DOHH2 (cell line): ENCODE measurements at regions not wholly inside any gene's neighbourhood (a gene's known extent, or its start where the extent isn't known, plus 50 kb on each side); places are given as distances from the start of the nearest gene placed in this dataset.

Experiments
- H3F3A ChIP-seq: fragments of 200-600 bp; sonication (generic), shearing (Covaris generic); 2 replicates; pipeline ENCODE4 v1.6.0; 2016; ENCODE audit warnings: antibody characterized with exemption, mild to moderate bottlenecking; ENCODE audit not compliant: control insufficient read depth, insufficient read depth
- H3K27ac ChIP-seq: fragments of 200-600 bp; sonication (generic); 2 replicates; pipeline ENCODE4 v1.5.1; 2014; ENCODE audit warnings: low read depth, mild to moderate bottlenecking, low read length, moderate library complexity
- H3K27me3 ChIP-seq: fragments of 200-600 bp; sonication (generic); 2 replicates; pipeline ENCODE4 v1.6.1; 2014; ENCODE audit warnings: mild to moderate bottlenecking, low read length, mixed read lengths; ENCODE audit not compliant: control insufficient read depth
- H3K36me3 ChIP-seq: fragments of 200-600 bp; sonication (generic); 2 replicates; pipeline ENCODE4 v1.6.1; 2014; ENCODE audit warnings: mild to moderate bottlenecking, low read length, moderate library complexity, mixed read lengths; ENCODE audit not compliant: control insufficient read depth
- H3K4me1 ChIP-seq: fragments of 200-600 bp; sonication (generic); 2 replicates; pipeline ENCODE4 v1.6.1; 2014; ENCODE audit warnings: mild to moderate bottlenecking, low read length, mixed read lengths; ENCODE audit not compliant: control insufficient read depth
- H3K4me2 ChIP-seq: fragments of 200-600 bp; sonication (generic); 2 replicates; pipeline ENCODE4 v1.6.0; 2014; ENCODE audit warnings: mild to moderate bottlenecking, low read length, moderate library complexity
- H3K4me3 ChIP-seq: fragments of 200-600 bp; sonication (generic); 2 replicates; pipeline ENCODE4 v1.5.1; 2014; ENCODE audit warnings: mild to moderate bottlenecking, low read length, mixed read lengths
- H3K79me2 ChIP-seq: fragments of 200-600 bp; sonication (generic); 2 replicates; pipeline ENCODE4 v1.6.1; 2014; ENCODE audit warnings: mild to moderate bottlenecking, low read length, mixed read lengths; ENCODE audit not compliant: control insufficient read depth
- H3K9me2 ChIP-seq: fragments of 200-600 bp; sonication (generic); replicated peaks from 2 replicates; pipeline ENCODE4 v1.6.1; 2014; ENCODE audit warnings: mild to moderate bottlenecking, low read length, mixed read lengths; ENCODE audit not compliant: control insufficient read depth
- H3K9me3 ChIP-seq: fragments of 200-600 bp; sonication (generic); 2 replicates; pipeline ENCODE4 v1.6.1; 2014; ENCODE audit warnings: antibody characterized with exemption, low read length, mixed read lengths; ENCODE audit not compliant: control insufficient read depth, insufficient read depth
- H4K20me1 ChIP-seq: fragments of 200-600 bp; sonication (generic); 2 replicates; pipeline ENCODE4 v1.6.0; 2014; ENCODE audit warnings: low read depth, mild to moderate bottlenecking, antibody characterized with exemption, low read length, moderate library complexity; ENCODE audit not compliant: control insufficient read depth, insufficient read depth
- EZH2phosphoT487 ChIP-seq: fragments of 200-600 bp; sonication (generic); IDR thresholded peaks from 2 replicates; pipeline ENCODE4 v1.6.1; 2017; ENCODE audit warnings: borderline replicate concordance, mild to moderate bottlenecking, antibody characterized with exemption, low read length, moderate library complexity, mixed read lengths
- TF ChIP-seq, protein P1 (sequence below): fragments of 200-600 bp; sonication (generic); IDR thresholded peaks from one replicate; pipeline ENCODE4 v1.5.1; 2014; ENCODE audit warnings: antibody characterized with exemption, mild to moderate bottlenecking, low read depth, low read length; ENCODE audit not compliant: poor library complexity, severe bottlenecking

DNA sequence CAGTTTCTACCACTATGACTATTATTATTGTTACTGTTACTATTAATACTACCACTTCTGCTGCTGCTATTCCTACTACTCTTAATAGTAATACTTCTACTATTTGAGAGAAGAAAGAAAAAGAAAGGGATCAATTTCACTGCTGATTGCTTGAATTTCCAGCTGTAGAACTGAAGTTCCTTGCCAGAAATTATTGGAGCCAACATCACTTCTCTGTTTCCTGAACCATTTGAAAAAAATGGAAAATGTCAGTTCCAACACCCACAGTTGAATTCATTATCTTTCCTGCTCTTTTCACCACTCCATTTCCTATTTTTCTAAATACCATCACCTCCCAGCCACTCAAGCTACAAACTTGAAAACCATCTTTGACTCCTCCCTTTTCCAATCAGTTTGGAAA lies 54.1 kb upstream of the PIK3C2G start:
- TF ChIP-seq, protein P1, sequence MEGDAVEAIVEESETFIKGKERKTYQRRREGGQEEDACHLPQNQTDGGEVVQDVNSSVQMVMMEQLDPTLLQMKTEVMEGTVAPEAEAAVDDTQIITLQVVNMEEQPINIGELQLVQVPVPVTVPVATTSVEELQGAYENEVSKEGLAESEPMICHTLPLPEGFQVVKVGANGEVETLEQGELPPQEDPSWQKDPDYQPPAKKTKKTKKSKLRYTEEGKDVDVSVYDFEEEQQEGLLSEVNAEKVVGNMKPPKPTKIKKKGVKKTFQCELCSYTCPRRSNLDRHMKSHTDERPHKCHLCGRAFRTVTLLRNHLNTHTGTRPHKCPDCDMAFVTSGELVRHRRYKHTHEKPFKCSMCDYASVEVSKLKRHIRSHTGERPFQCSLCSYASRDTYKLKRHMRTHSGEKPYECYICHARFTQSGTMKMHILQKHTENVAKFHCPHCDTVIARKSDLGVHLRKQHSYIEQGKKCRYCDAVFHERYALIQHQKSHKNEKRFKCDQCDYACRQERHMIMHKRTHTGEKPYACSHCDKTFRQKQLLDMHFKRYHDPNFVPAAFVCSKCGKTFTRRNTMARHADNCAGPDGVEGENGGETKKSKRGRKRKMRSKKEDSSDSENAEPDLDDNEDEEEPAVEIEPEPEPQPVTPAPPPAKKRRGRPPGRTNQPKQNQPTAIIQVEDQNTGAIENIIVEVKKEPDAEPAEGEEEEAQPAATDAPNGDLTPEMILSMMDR: no peak
- no peak for TF ChIP-seq EZH2phosphoT487
- Histone ChIP-seq H3K27ac (no peak overlapping the region), H3K4me1 (no peaks in the 10 kb centered on the region), H3K9me3 (no peaks in the 10 kb centered on the region), H3F3A (no peaks in the 10 kb centered on the region), H3K27me3 (no peaks in the 10 kb centered on the region), H3K4me2 (no peak overlapping the region), H3K79me2 (no peaks in the 10 kb centered on the region), H3K4me3 (no peak overlapping the region), H4K20me1 (no peaks in the 10 kb centered on the region), H3K36me3 (no peaks in the 10 kb centered on the region), H3K9me2 (no peaks in the 10 kb centered on the region)

DNA sequence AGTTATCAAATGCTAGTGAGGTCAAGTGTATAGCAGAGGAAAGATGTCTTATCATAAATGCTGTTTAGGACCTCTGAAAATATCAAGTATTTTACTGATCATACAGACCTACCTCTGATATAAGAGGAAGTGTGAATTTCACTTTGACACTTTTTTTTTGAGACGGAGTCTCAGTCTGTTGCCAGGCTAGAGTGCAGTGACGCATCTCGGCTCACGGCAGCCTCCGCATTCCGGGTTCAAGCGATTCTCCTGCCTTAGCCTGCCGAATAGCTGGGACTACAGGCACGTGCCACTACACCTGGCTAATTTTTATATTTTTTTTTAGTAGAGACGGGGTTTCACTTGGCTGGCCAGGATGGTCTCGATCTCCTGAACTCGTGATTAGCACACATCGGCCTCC lies 55.1 kb upstream of the PIK3C2G start:
- no peak overlapping the region for H3K4me2 ChIP-seq
- no peaks in the 10 kb centered on the region for H3K9me3 ChIP-seq
- H3K4me1 ChIP-seq: no peaks in the 10 kb centered on the region
- H3K9me2 ChIP-seq: no peaks in the 10 kb centered on the region
- H3K79me2 ChIP-seq: no peaks in the 10 kb centered on the region
- H3K27me3 ChIP-seq: no peaks in the 10 kb centered on the region
- no peaks in the 10 kb centered on the region for H3K36me3 ChIP-seq
- H4K20me1 ChIP-seq: no peaks in the 10 kb centered on the region
- no peak overlapping the region for H3K4me3 ChIP-seq
- TF ChIP-seq EZH2phosphoT487: no peak
- TF ChIP-seq, protein P1: no peak
- H3K27ac ChIP-seq: no peak overlapping the region
- no peaks in the 10 kb centered on the region for H3F3A ChIP-seq

DNA sequence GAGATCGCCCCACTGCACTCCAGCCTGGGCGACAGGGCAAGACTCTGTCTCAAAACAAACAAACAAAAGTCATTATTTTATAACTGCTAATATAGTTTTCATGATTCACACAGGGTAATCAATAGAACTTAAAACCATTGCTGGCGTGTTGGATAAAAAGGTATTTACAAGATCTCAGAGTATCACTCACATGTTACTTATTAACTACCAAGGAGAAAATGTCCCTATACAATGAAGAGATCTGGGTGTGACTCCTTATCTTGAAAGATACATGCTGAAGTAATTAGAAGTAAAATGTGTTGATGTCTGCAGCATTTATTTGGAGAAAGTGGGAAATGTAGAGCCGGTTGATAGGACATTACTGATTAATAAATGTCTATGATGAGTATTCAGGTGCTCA lies 57.3 kb upstream of the PIK3C2G start:
- no peak for TF ChIP-seq EZH2phosphoT487
- TF ChIP-seq, protein P1: no peak
- Histone ChIP-seq H3F3A (no peaks in the 10 kb centered on the region), H3K36me3 (no peaks in the 10 kb centered on the region), H3K4me1 (no peaks in the 10 kb centered on the region), H3K79me2 (no peaks in the 10 kb centered on the region), H3K9me2 (no peaks in the 10 kb centered on the region), H3K9me3 (no peaks in the 10 kb centered on the region), H3K27me3 (no peaks in the 10 kb centered on the region), H4K20me1 (no peaks in the 10 kb centered on the region), H3K4me3 (no peak overlapping the region), H3K4me2 (no peak overlapping the region), H3K27ac (no peak overlapping the region)

DNA sequence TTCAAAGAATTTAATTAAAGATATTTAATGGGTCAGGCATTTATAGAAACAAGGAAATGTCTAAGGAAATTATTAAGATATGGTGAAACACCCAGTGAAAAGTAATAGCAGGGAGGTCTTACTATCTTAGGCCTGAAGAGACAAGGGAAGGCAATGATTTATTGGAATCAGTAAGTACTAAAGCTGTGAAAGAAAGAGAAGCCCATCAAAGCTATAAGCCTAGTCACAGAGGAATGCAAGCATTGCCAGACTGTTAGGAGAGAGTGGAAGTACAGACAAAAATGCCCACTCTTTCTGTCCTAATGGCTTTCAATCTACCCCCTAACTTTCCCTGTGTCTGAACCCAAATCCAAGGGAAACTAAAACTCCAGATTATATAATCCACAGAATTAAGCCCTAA lies 69.2 kb upstream of the PIK3C2G start:
- Histone ChIP-seq H3K27me3 (no peaks in the 10 kb centered on the region), H3K79me2 (no peaks in the 10 kb centered on the region), H3K27ac (no peak overlapping the region), H3F3A (no peaks in the 10 kb centered on the region), H3K4me3 (no peak overlapping the region), H3K9me3 (no peaks in the 10 kb centered on the region), H4K20me1 (no peaks in the 10 kb centered on the region), H3K4me2 (no peak overlapping the region), H3K4me1 (no peaks in the 10 kb centered on the region), H3K9me2 (no peaks in the 10 kb centered on the region), H3K36me3 (no peaks in the 10 kb centered on the region)
- TF ChIP-seq, protein P1: no peak
- TF ChIP-seq EZH2phosphoT487: no peak
